Thyroid gland (tissue), 4 donors: ENCODE measurements at regions not wholly inside any gene's neighbourhood (a gene's known extent, or its start where the extent isn't known, plus 50 kb on each side); places are given as distances from the start of the nearest gene placed in this dataset.

Experiments
- CTCF ChIP-seq, 6 experiments: fragments of 200-600 bp in 3 of 6; fragments of 450-650 bp in 3 of 6; sonication (generic) in 3 of 6; IDR thresholded peaks; one replicate each; pipeline ENCODE4 v1.5.1; 2016 to 2019; ENCODE audit warnings: antibody characterized with exemption in 6 of 6, mild to moderate bottlenecking in 2 of 6, inconsistent platforms in 1 of 6, moderate library complexity in 1 of 6
- POLR2A ChIP-seq, 2 donors: fragments of 450-650 bp; IDR thresholded peaks; one replicate each; pipeline ENCODE4 v1.6.1; 2017; ENCODE audit warnings: antibody characterized with exemption in 2 of 2, mild to moderate bottlenecking in 2 of 2, moderate library complexity in 1 of 2

DNA sequence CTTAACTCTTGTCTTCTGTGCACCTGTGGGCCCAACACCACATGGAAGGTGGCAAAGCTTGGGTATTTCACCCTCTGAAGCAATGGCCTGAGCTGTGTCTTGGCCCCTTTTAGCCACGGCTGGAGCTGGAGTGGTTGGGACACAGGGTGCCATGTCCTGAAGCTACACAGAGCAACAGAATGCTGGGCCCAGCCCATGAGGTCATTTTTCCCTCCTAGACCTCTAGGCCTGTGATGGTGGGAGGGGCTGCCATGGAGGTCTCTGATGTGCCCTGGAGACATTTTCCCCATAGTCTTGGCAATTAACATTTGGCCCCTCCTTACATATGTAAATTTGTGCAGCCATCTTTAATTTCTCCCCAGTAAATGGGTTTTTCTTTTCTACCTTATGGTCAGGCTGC is 620.8 kb downstream of the RFPL4B start:
- TF ChIP-seq CTCF (IDR thresholded peaks at IDR 0.05), result no peak
- TF ChIP-seq POLR2A (IDR thresholded peaks at IDR 0.05), result no peak
